K562 (cell line): ENCODE measurements at regions not wholly inside any gene's neighbourhood (a gene's known extent, or its start where the extent isn't known, plus 50 kb on each side); places are given as distances from the start of the nearest gene placed in this dataset.

Source experiments
- KAT7 ChIP-seq: sonication (generic); formaldehyde crosslinking; IDR thresholded peaks from 2 replicates; pipeline ENCODE4 v1.8.0; 2022; ENCODE audit warnings: missing genetic modification reagents, mild to moderate bottlenecking, borderline replicate concordance
- MAFG ChIP-seq: fragments of 450-650 bp; conservative IDR thresholded peaks from 2 replicates; pipeline ENCODE4 v1.6.1; 2016; ENCODE audit warnings: missing genetic modification characterization, missing compliant biosample characterization
- TF ChIP-seq, protein P1 (sequence below): fragments of 450-650 bp; formaldehyde crosslinking; IDR thresholded peaks from 2 replicates; pipeline ENCODE4 v1.4.0; 2020; ENCODE audit warnings: mild to moderate bottlenecking, moderate library complexity
- TF ChIP-seq, protein P2 (sequence below), 2 experiments: fragments of 450-650 bp; formaldehyde crosslinking in 1 of 2; IDR thresholded peaks; 2 replicates each; pipeline versions ENCODE4 v1.4.0 to v1.6.1; 2014 to 2020; ENCODE audit warnings: mild to moderate bottlenecking in 2 of 2, borderline replicate concordance in 1 of 2, low read depth in 1 of 2

DNA sequence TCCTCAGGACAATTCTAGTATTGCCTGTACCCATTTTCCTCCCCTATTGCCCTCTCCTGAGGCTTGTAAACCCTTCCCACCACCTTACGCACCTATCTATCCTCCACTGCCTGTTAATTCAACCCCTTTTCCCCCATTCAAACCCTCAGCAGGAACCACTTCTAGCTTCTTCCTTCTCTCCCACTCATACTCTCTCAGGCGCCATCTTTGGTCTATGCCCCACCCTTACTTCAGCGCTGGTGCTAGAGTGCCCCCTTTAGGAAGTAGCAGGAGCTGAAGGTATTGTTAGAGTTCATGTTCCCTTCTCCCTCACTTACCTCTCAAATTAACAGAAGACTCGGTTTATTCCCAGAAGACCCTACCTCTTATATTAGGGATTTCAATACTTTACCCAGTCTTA is 121.8 kb upstream of the NLGN1 start (continued):
- TF ChIP-seq MAFG (no peak), KAT7 (no peak)
- TF ChIP-seq, protein P1, sequence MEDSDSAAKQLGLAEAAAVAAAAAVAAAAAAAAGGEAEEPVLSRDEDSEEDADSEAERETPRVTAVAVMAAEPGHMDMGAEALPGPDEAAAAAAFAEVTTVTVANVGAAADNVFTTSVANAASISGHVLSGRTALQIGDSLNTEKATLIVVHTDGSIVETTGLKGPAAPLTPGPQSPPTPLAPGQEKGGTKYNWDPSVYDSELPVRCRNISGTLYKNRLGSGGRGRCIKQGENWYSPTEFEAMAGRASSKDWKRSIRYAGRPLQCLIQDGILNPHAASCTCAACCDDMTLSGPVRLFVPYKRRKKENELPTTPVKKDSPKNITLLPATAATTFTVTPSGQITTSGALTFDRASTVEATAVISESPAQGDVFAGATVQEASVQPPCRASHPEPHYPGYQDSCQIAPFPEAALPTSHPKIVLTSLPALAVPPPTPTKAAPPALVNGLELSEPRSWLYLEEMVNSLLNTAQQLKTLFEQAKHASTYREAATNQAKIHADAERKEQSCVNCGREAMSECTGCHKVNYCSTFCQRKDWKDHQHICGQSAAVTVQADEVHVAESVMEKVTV (CRISPR knock-in tag), result peak; percentile 63
- TF ChIP-seq, protein P2, sequence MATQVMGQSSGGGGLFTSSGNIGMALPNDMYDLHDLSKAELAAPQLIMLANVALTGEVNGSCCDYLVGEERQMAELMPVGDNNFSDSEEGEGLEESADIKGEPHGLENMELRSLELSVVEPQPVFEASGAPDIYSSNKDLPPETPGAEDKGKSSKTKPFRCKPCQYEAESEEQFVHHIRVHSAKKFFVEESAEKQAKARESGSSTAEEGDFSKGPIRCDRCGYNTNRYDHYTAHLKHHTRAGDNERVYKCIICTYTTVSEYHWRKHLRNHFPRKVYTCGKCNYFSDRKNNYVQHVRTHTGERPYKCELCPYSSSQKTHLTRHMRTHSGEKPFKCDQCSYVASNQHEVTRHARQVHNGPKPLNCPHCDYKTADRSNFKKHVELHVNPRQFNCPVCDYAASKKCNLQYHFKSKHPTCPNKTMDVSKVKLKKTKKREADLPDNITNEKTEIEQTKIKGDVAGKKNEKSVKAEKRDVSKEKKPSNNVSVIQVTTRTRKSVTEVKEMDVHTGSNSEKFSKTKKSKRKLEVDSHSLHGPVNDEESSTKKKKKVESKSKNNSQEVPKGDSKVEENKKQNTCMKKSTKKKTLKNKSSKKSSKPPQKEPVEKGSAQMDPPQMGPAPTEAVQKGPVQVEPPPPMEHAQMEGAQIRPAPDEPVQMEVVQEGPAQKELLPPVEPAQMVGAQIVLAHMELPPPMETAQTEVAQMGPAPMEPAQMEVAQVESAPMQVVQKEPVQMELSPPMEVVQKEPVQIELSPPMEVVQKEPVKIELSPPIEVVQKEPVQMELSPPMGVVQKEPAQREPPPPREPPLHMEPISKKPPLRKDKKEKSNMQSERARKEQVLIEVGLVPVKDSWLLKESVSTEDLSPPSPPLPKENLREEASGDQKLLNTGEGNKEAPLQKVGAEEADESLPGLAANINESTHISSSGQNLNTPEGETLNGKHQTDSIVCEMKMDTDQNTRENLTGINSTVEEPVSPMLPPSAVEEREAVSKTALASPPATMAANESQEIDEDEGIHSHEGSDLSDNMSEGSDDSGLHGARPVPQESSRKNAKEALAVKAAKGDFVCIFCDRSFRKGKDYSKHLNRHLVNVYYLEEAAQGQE (IDR thresholded peaks at IDR 0.05; ENCODE audit: borderline replicate concordance), result peak; percentile 36
- TF ChIP-seq, protein P2 (CRISPR knock-in tag; IDR thresholded peaks at IDR 0.05; ENCODE audit: low read depth), result no peak
